HCT116 (cell line): ENCODE measurements at regions not wholly inside any gene's neighbourhood (a gene's known extent, or its start where the extent isn't known, plus 50 kb on each side); places are given as distances from the start of the nearest gene placed in this dataset.

ENCODE experiments used
- ATAC-seq: fragments of 200-7000 bp; cut with Tn5 transposase; 2 replicates; pipeline ENCODE4 v1.9.1; 2020; ENCODE audit warnings: mild to moderate bottlenecking, moderate library complexity
- BruUV-seq: library from RNA; stranded (reverse); fragments of 400-500 nt; replicated peaks from 2 replicates; lab custom pipeline; 2021; lab: Mats Ljungman, UMichigan
- CTCF ChIA-PET: fragments of 300-600 bp; sonication (Branson Sonifier 250); formaldehyde crosslinking; loops from one replicate; lab custom pipeline; 2021; ENCODE audit warnings: antibody characterized with exemption; lab: Charles Lee
- POLR2A ChIA-PET: fragments of 300-600, 350-600 bp; sonication (Branson Sonifier 250); formaldehyde crosslinking; loops from one replicate; lab custom pipeline; 2021; ENCODE audit warnings: antibody characterized with exemption; lab: Charles Lee
- RAD21 ChIA-PET, 2 experiments: fragments of 300-600 bp; sonication (Branson Sonifier 250); formaldehyde crosslinking; loops; one replicate each; lab custom pipeline; 2023; ENCODE audit warnings: low total read pairs in 2 of 2; ENCODE audit not compliant: uncharacterized antibody in 2 of 2, unreplicated experiment in 2 of 2, low non-redundant PET in 1 of 2; lab: Charles Lee
- DNase-seq: peaks from one replicate; pipeline ENCODE4 v3.0.0-alpha.2; 2010; ENCODE audit warnings: low read depth, low spot score
- H2AFZ ChIP-seq: fragments of 200-600 bp; shearing (Covaris generic), sonication (generic); 2 replicates; pipeline ENCODE4 v1.6.1; 2017; ENCODE audit warnings: low read depth, mixed run types, mixed read lengths, antibody characterized with exemption, low read length; ENCODE audit not compliant: poor library complexity, severe bottlenecking
- H3K27ac ChIP-seq: 2 replicates; pipeline ENCODE4 v1.5.1; 2012; ENCODE audit warnings: low read depth, low read length
- H3K27me3 ChIP-seq: fragments of 200-600 bp; sonication (generic); 2 replicates; pipeline ENCODE4 v1.6.1; 2016; ENCODE audit warnings: mixed run types, low read length, mixed read lengths; ENCODE audit not compliant: insufficient read depth
- H3K36me3 ChIP-seq, 2 experiments: fragments of 200-500 bp in 1 of 2; fragments of 200-600 bp in 1 of 2; sonication (Bioruptor generic) in 1 of 2; sonication (generic) in 1 of 2; 2 replicates each; pipeline versions ENCODE4 v1.5.1 to v1.6.1; 2014 to 2016; ENCODE audit warnings: low read length in 2 of 2, inconsistent platforms in 1 of 2, mixed read lengths in 1 of 2, mixed run types in 1 of 2; ENCODE audit not compliant: insufficient read depth in 2 of 2, control insufficient read depth in 1 of 2
- H3K4me1 ChIP-seq, 2 experiments: fragments of 200-600 bp in 1 of 2; sonication (generic) in 1 of 2; 2 replicates each; pipeline versions ENCODE4 v1.5.1 to v1.6.1; 2012 to 2017; ENCODE audit warnings: low read length in 2 of 2, inconsistent platforms in 1 of 2, mild to moderate bottlenecking in 1 of 2, mixed read lengths in 1 of 2, mixed run types in 1 of 2, moderate library complexity in 1 of 2; ENCODE audit not compliant: insufficient read depth in 2 of 2, control insufficient read depth in 1 of 2
- H3K4me2 ChIP-seq: fragments of 200-600 bp; sonication (generic); 2 replicates; pipeline ENCODE4 v1.6.1; 2017; ENCODE audit warnings: mixed run types, low read length, mixed read lengths
- H3K4me3 ChIP-seq, 2 experiments: fragments of 200-600 bp in 1 of 2; sonication (generic) in 1 of 2; replicated peaks in 1 of 2; 2 replicates each; pipeline ENCODE4 v1.5.1; 2011 to 2016; ENCODE audit warnings: low read length in 2 of 2, control low read depth in 1 of 2, low read depth in 1 of 2, mild to moderate bottlenecking in 1 of 2, mixed read lengths in 1 of 2, mixed run types in 1 of 2
- H3K79me2 ChIP-seq: fragments of 200-600 bp; sonication (generic); 2 replicates; pipeline ENCODE4 v1.6.1; 2017; ENCODE audit warnings: mild to moderate bottlenecking, mixed run types, low read length, moderate library complexity, mixed read lengths; ENCODE audit not compliant: insufficient read depth
- H3K9ac ChIP-seq: fragments of 200-600 bp; sonication (generic); 2 replicates; pipeline ENCODE4 v1.6.1; 2016; ENCODE audit warnings: low read length, mixed read lengths
- H3K9me2 ChIP-seq: fragments of 200-600 bp; sonication (generic), shearing (Covaris generic); 2 replicates; pipeline ENCODE4 v1.6.1; 2017; ENCODE audit warnings: mixed run types, mild to moderate bottlenecking, moderate library complexity; ENCODE audit not compliant: insufficient read depth
- H3K9me3 ChIP-seq, 2 experiments: fragments of 200-500 bp in 1 of 2; fragments of 200-600 bp in 1 of 2; sonication (Bioruptor generic) in 1 of 2; sonication (generic) in 1 of 2; 2 replicates each; pipeline ENCODE4 v1.6.1; 2014 to 2017; ENCODE audit warnings: low read length in 2 of 2, mixed read lengths in 2 of 2, inconsistent platforms in 1 of 2, low read depth in 1 of 2, mild to moderate bottlenecking in 1 of 2, mixed run types in 1 of 2, moderate library complexity in 1 of 2; ENCODE audit not compliant: control insufficient read depth in 1 of 2, insufficient read depth in 1 of 2
- H4K20me1 ChIP-seq: fragments of 200-600 bp; sonication (generic), shearing (Covaris generic); 2 replicates; pipeline ENCODE4 v1.6.1; 2017; ENCODE audit warnings: mixed run types, mild to moderate bottlenecking, moderate library complexity; ENCODE audit not compliant: insufficient read depth
- ATF3 ChIP-seq: IDR thresholded peaks from 2 replicates; pipeline ENCODE4 v1.6.1; 2012
- CBX3 ChIP-seq: IDR thresholded peaks from 2 replicates; pipeline ENCODE4 v1.6.1; 2012; ENCODE audit warnings: low read depth
- EGR1 ChIP-seq: IDR thresholded peaks from 2 replicates; pipeline ENCODE4 v1.6.1; 2012; ENCODE audit warnings: low read depth
- ELF1 ChIP-seq: IDR thresholded peaks from 2 replicates; pipeline ENCODE4 v1.6.1; 2012; ENCODE audit warnings: low read depth, borderline replicate concordance
- EZH2 ChIP-seq: fragments of 200-600 bp; sonication (generic); IDR thresholded peaks from 2 replicates; pipeline ENCODE4 v1.6.1; 2017; ENCODE audit warnings: antibody characterized with exemption, mixed run types
- EZH2phosphoT487 ChIP-seq: fragments of 200-600 bp; IDR thresholded peaks from 2 replicates; pipeline ENCODE4 v1.6.1; 2018; ENCODE audit warnings: antibody characterized with exemption, borderline replicate concordance
- POLR2A ChIP-seq: IDR thresholded peaks from 2 replicates; pipeline ENCODE4 v1.7.0; 2011; ENCODE audit warnings: borderline replicate concordance; ENCODE audit not compliant: insufficient read depth, insufficient read length; ENCODE audit errors: extremely low read depth
- POLR2AphosphoS5 ChIP-seq: IDR thresholded peaks from 2 replicates; pipeline ENCODE4 v1.6.1; 2011; ENCODE audit warnings: mild to moderate bottlenecking, low read depth, low read length, moderate library complexity
- RAD21 ChIP-seq: IDR thresholded peaks from 2 replicates; pipeline ENCODE4 v1.6.1; 2012; ENCODE audit warnings: low read depth, mild to moderate bottlenecking
- SRF ChIP-seq: IDR thresholded peaks from 2 replicates; pipeline ENCODE4 v1.6.1; 2012; ENCODE audit warnings: low read depth
- TCF7L2 ChIP-seq: IDR thresholded peaks from 2 replicates; pipeline ENCODE4 v1.7.0; 2011; ENCODE audit warnings: borderline replicate concordance, inconsistent platforms; ENCODE audit not compliant: insufficient read depth, insufficient read length; ENCODE audit errors: extremely low read depth
- ZFX ChIP-seq: fragments of 450-650 bp; IDR thresholded peaks from 2 replicates; pipeline ENCODE4 v1.6.1; 2017
- ZNF274 ChIP-seq: fragments of 200-500 bp; sonication (Bioruptor generic); IDR thresholded peaks from 2 replicates; pipeline ENCODE4 v1.6.1; 2014; ENCODE audit warnings: mild to moderate bottlenecking, low read depth, low read length, inconsistent platforms
- intact Hi-C: fragments of 100-400 bp; cut with micrococcal nuclease; formaldehyde crosslinking; loops from 2 replicates; pipeline ENCODE4 v1.10.0; 2022

GRCh38 chr6:50271817-50272216 lies 222.1 kb upstream of the DEFB112 start:
- ATAC-seq, result no peak
- H3K4me3 ChIP-seq, result no peak overlapping the region
- POLR2A ChIA-PET, result no interaction called here
- no peaks in the 10 kb centered on the region for H3K36me3 ChIP-seq
- CTCF ChIA-PET, result no interaction called here
- no peaks in the 10 kb centered on the region for H4K20me1 ChIP-seq
- H3K4me2 ChIP-seq, result no peak overlapping the region
- no peaks in the 10 kb centered on the region for H3K4me1 ChIP-seq
- TF ChIP-seq SRF (no peak), CBX3 (no peak), ZFX (no peak), EZH2 (no peak), TCF7L2 (no peak), EGR1 (no peak), EZH2phosphoT487 (no peak), RAD21 (no peak), ELF1 (no peak), POLR2AphosphoS5 (no peak), POLR2A (no peak)
- intact Hi-C loops, result no loop called here
- H3K27me3 ChIP-seq, result no peaks in the 10 kb centered on the region
- no peaks in the 10 kb centered on the region for H3K79me2 ChIP-seq
- no TSS peak for BruUV-seq
- DNase-seq, result no peak
- H2AFZ ChIP-seq, result no peak overlapping the region
- H3K27ac ChIP-seq, result no peak overlapping the region
- H3K9me3 ChIP-seq, result peaks cover 0 to 13% of the 10 kb centered on the region in 2 experiments; a peak in 1 of 4 replicates
- RAD21 ChIA-PET, result no interaction called here
- H3K9me2 ChIP-seq, result no peaks in the 10 kb centered on the region
- H3K9ac ChIP-seq, result no peak overlapping the region

- DNase-seq (no peak), ATAC-seq (no peak)
- Histone ChIP-seq H2AFZ (no peak overlapping the region), H3K27me3 (no peaks in the 10 kb centered on the region), H3K4me3 (no peak overlapping the region), H3K9me3 (peaks cover 0 to 13% of the 10 kb centered on the region in 2 experiments; a peak in 1 of 4 replicates), H3K27ac (no peak overlapping the region), H3K4me1 (no peaks in the 10 kb centered on the region), H4K20me1 (no peaks in the 10 kb centered on the region), H3K79me2 (no peaks in the 10 kb centered on the region), H3K9ac (no peak overlapping the region), H3K36me3 (no peaks in the 10 kb centered on the region), H3K9me2 (no peaks in the 10 kb centered on the region), H3K4me2 (no peak overlapping the region)
- no TSS peak for BruUV-seq
- CTCF ChIA-PET, result no interaction called here
- RAD21 ChIA-PET, result no interaction called here
- POLR2A ChIA-PET, result no interaction called here
- TF ChIP-seq ATF3 (no peak), SRF (no peak), ZNF274 (no peak), TCF7L2 (no peak)
- intact Hi-C loops, result no loop called here
These were observed 222.9 kb upstream of the DEFB112 start for GRCh38 chr6:50272611-50273010.
